HG02852 (cell line): ENCODE measurements at regions not wholly inside any gene's neighbourhood (a gene's known extent, or its start where the extent isn't known, plus 50 kb on each side); places are given as distances from the start of the nearest gene placed in this dataset.

Experiments
- ATAC-seq: cut with Tn5 transposase; IDR thresholded peaks from one replicate; pipeline ENCODE4 v1.9.1; 2021; ENCODE audit warnings: mild to moderate bottlenecking, moderate library complexity; ENCODE audit not compliant: unreplicated experiment

- ATAC-seq: no peak
Measured at GRCh38 chr16:64659866-64660265, 462.0 kb downstream of the CDH11 start.

GRCh38 chr16:64657316-64658011, 464.4 kb downstream of the CDH11 start:
- no peak for ATAC-seq

GRCh38 chr16:64656471-64656870, 465.4 kb downstream of the CDH11 start:
- ATAC-seq: no peak

GRCh38 chr16:64654178-64654577, 467.7 kb downstream of the CDH11 start:
- no peak for ATAC-seq

- ATAC-seq: no peak
Measured at GRCh38 chr16:64648282-64648681, 473.6 kb downstream of the CDH11 start.

GRCh38 chr16:64641343-64641742, 480.5 kb downstream of the CDH11 start:
- no peak for ATAC-seq

GRCh38 chr16:64638766-64639165, 483.1 kb downstream of the CDH11 start:
- no peak for ATAC-seq

GRCh38 chr16:64629622-64630021, 492.2 kb downstream of the CDH11 start:
- no peak for ATAC-seq

- ATAC-seq: no peak
Measured at GRCh38 chr16:64627781-64628180, 494.1 kb downstream of the CDH11 start.

- no peak for ATAC-seq
Measured at GRCh38 chr16:64627288-64627687, 494.6 kb downstream of the CDH11 start.

- ATAC-seq: no peak
Measured at GRCh38 chr16:64626776-64627175, 495.1 kb downstream of the CDH11 start.

GRCh38 chr16:64621616-64622015, 500.2 kb downstream of the CDH11 start:
- no peak for ATAC-seq

- ATAC-seq: no peak
Measured at GRCh38 chr16:64617836-64618476, 503.9 kb downstream of the CDH11 start.

GRCh38 chr16:64615630-64616280, 506.1 kb downstream of the CDH11 start:
- no peak for ATAC-seq

- ATAC-seq: no peak
Measured at GRCh38 chr16:64596196-64596595, 525.7 kb downstream of the CDH11 start.

GRCh38 chr16:64590513-64590912, 531.4 kb downstream of the CDH11 start:
- ATAC-seq: no peak

GRCh38 chr16:64589836-64590235, 532.0 kb downstream of the CDH11 start:
- ATAC-seq: no peak

- ATAC-seq: no peak
Measured at GRCh38 chr16:64586781-64587180, 535.1 kb downstream of the CDH11 start.

GRCh38 chr16:64585367-64585766, 536.5 kb downstream of the CDH11 start:
- no peak for ATAC-seq

- ATAC-seq: no peak
Measured at GRCh38 chr16:64580558-64580957, 541.3 kb downstream of the CDH11 start.

GRCh38 chr16:64579712-64580111, 542.2 kb downstream of the CDH11 start:
- no peak for ATAC-seq

- ATAC-seq: no peak
Measured at GRCh38 chr16:64545768-64546167, 576.1 kb downstream of the CDH11 start.
